Tibial nerve (tissue), 4 donors: ENCODE measurements at regions not wholly inside any gene's neighbourhood (a gene's known extent, or its start where the extent isn't known, plus 50 kb on each side); places are given as distances from the start of the nearest gene placed in this dataset.

Experiments used
- DNase-seq, 2 donors: peaks; one replicate each; pipeline ENCODE4 v3.0.0-alpha.2; 2019; ENCODE audit warnings: low spot score in 2 of 2
- H3K27ac ChIP-seq, 4 donors: fragments of 200-600 bp; sonication (generic) in 3 of 4; one replicate each; pipeline ENCODE4 v1.5.1; 2017 to 2019; ENCODE audit warnings: mild to moderate bottlenecking in 1 of 4
- H3K27me3 ChIP-seq, 2 donors: fragments of 200-600 bp; sonication (generic) in 1 of 2; one replicate each; pipeline versions ENCODE4 v1.5.1 to v1.6.0; 2017 to 2019
- H3K36me3 ChIP-seq, 3 donors: fragments of 200-600 bp; sonication (generic); one replicate each; pipeline ENCODE4 v1.5.1; 2018 to 2019
- H3K4me1 ChIP-seq, 4 donors: fragments of 200-600 bp; sonication (generic) in 3 of 4; one replicate each; pipeline ENCODE4 v1.5.1; 2017 to 2019
- H3K4me3 ChIP-seq, 4 donors: fragments of 200-600 bp; sonication (generic) in 3 of 4; one replicate each; pipeline ENCODE4 v1.5.1; 2017 to 2019; ENCODE audit warnings: mild to moderate bottlenecking in 1 of 4, moderate library complexity in 1 of 4
- H3K9me3 ChIP-seq, 4 donors: fragments of 200-600 bp; sonication (generic) in 3 of 4; one replicate each; pipeline ENCODE4 v1.5.1; 2017 to 2019
- EP300 ChIP-seq, 2 donors: sonication (generic); formaldehyde crosslinking; IDR thresholded peaks; one replicate each; pipeline ENCODE4 v1.6.1; 2017; ENCODE audit warnings: antibody characterized with exemption in 2 of 2, mild to moderate bottlenecking in 1 of 2
- POLR2A ChIP-seq, 2 donors: fragments of 450-650 bp; IDR thresholded peaks; one replicate each; pipeline ENCODE4 v1.6.1; 2017; ENCODE audit warnings: antibody characterized with exemption in 2 of 2, mild to moderate bottlenecking in 2 of 2, moderate library complexity in 2 of 2
- WGBS, 2 donors: methylation state at CpG; one replicate each; pipeline ENCODE4 v1.1.5; 2018; 5-methylcytosine and 5-hydroxymethylcytosine counted together
- TF ChIP-seq, protein P1 (sequence below), 5 experiments: fragments of 200-600 bp in 3 of 5; fragments of 450-650 bp in 2 of 5; sonication (generic) in 3 of 5; IDR thresholded peaks; one replicate each; pipeline ENCODE4 v1.5.1; 2016 to 2019; ENCODE audit warnings: antibody characterized with exemption in 5 of 5, mild to moderate bottlenecking in 3 of 5, moderate library complexity in 2 of 5

GRCh38 chrX:20596856-20597255, 330.1 kb upstream of the RPS6KA3 start:
- 61 to 63% methylated on average over 2 of the region's 2 CpGs for WGBS, 2 donors
- Histone ChIP-seq H3K36me3 (no peaks in the 10 kb centered on the region), H3K27ac (no peak overlapping the region), H3K4me1 (no peaks in the 10 kb centered on the region), H3K27me3 (no peaks in the 10 kb centered on the region), H3K4me3 (no peak overlapping the region), H3K9me3 (no peaks in the 10 kb centered on the region)
- TF ChIP-seq, protein P1, sequence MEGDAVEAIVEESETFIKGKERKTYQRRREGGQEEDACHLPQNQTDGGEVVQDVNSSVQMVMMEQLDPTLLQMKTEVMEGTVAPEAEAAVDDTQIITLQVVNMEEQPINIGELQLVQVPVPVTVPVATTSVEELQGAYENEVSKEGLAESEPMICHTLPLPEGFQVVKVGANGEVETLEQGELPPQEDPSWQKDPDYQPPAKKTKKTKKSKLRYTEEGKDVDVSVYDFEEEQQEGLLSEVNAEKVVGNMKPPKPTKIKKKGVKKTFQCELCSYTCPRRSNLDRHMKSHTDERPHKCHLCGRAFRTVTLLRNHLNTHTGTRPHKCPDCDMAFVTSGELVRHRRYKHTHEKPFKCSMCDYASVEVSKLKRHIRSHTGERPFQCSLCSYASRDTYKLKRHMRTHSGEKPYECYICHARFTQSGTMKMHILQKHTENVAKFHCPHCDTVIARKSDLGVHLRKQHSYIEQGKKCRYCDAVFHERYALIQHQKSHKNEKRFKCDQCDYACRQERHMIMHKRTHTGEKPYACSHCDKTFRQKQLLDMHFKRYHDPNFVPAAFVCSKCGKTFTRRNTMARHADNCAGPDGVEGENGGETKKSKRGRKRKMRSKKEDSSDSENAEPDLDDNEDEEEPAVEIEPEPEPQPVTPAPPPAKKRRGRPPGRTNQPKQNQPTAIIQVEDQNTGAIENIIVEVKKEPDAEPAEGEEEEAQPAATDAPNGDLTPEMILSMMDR (IDR thresholded peaks at IDR 0.05) = no peak
- TF ChIP-seq EP300 (IDR thresholded peaks at IDR 0.05) (no peak), POLR2A (IDR thresholded peaks at IDR 0.05) (no peak)
- DNase-seq = no peak

DNA sequence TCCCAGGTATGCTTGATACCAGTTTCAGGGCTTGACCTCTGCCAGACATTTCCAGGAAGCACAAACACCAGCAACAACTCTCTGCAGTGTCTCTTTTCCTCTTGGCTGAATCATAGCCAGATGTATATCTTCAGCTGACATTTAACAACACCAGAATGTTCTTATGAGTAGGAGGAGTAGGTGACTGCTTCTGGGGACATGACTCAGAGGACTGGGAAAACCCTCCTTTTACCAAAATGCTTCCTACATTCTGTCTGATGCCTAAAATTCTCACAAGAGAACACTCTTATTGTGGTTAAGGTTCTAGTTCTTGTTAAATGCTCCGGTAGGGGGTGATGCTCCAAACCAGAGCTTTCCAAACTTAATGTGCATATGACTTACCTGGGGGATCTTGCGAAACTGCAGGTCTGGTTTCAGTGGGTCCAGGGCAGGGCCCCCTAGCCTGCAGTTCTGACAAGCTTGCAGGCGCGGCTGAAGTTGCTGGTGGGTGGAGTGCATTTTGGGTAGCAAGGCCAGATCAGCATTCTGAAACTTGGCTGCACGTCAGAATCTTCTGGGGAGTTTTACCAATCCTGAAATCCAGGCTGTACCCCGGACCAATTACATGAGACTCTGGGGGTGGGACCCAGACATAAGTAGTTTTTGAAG, 329.3 kb upstream of the RPS6KA3 start:
- WGBS, 2 donors = 63 to 66% methylated on average over 5 to 6 of the region's 6 CpGs
- H3K27ac ChIP-seq = no peak overlapping the region
- TF ChIP-seq, protein P1 (IDR thresholded peaks at IDR 0.05) = no peak
- no peak for TF ChIP-seq POLR2A (IDR thresholded peaks at IDR 0.05)
- TF ChIP-seq EP300 (IDR thresholded peaks at IDR 0.05) = no peak
- no peaks in the 10 kb centered on the region for H3K27me3 ChIP-seq
- H3K4me1 ChIP-seq = no peaks in the 10 kb centered on the region
- no peaks in the 10 kb centered on the region for H3K36me3 ChIP-seq
- H3K9me3 ChIP-seq = no peaks in the 10 kb centered on the region
- no peak overlapping the region for H3K4me3 ChIP-seq
- no peak for DNase-seq

- no peak for DNase-seq
- TF ChIP-seq EP300 (IDR thresholded peaks at IDR 0.05) (no peak), POLR2A (IDR thresholded peaks at IDR 0.05) (no peak)
- TF ChIP-seq, protein P1 (IDR thresholded peaks at IDR 0.05) = no peak
- 42 to 53% methylated on average over 2 of the region's 2 CpGs for WGBS, 2 donors
- no peaks in the 10 kb centered on the region for H3K4me1 ChIP-seq
- no peaks in the 10 kb centered on the region for H3K9me3 ChIP-seq
- H3K27me3 ChIP-seq = no peaks in the 10 kb centered on the region
- H3K4me3 ChIP-seq = no peak overlapping the region
- no peak overlapping the region for H3K27ac ChIP-seq
- no peaks in the 10 kb centered on the region for H3K36me3 ChIP-seq
Observed at GRCh38 chrX:20594985-20595384, 328.3 kb upstream of the RPS6KA3 start.

- Histone ChIP-seq H3K4me1 (no peaks in the 10 kb centered on the region), H3K27me3 (no peaks in the 10 kb centered on the region), H3K36me3 (no peaks in the 10 kb centered on the region), H3K27ac (no peak overlapping the region), H3K9me3 (peaks cover 0 to 5% (median 0%) of the 10 kb centered on the region in 4 donors), H3K4me3 (no peak overlapping the region)
- TF ChIP-seq EP300 (IDR thresholded peaks at IDR 0.05) = no peak
- TF ChIP-seq, protein P1 (IDR thresholded peaks at IDR 0.05) = no peak
- TF ChIP-seq POLR2A (IDR thresholded peaks at IDR 0.05) = no peak
- DNase-seq = no peak
- WGBS, 2 donors = 77 to 78% methylated on average over 2 of the region's 2 CpGs
Observed at GRCh38 chrX:20593836-20594235, 327.1 kb upstream of the RPS6KA3 start.

DNA sequence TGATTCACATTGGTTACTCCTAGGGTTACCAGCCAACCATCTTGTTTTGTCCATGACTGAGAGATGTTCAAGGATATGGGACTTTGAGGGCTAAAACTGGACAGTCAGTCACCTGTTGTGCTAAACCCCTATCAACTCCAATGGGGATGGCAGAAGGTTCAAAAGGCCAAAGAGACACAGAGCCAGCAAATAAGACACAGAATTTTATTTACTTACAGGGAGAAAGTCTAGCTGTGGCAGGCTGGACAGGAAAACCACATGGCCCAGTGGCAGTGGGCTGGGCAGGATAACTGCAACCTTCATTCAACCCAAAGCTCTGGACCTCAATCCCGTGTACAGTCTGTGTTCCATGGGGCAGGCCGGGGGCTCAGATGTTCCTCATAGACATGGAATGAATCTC, 326.7 kb upstream of the RPS6KA3 start:
- Histone ChIP-seq H3K27ac (no peak overlapping the region), H3K4me3 (no peak overlapping the region), H3K4me1 (no peaks in the 10 kb centered on the region), H3K36me3 (no peaks in the 10 kb centered on the region), H3K9me3 (peaks cover 0 to 9% (median 0%) of the 10 kb centered on the region in 4 donors), H3K27me3 (no peaks in the 10 kb centered on the region)
- no peak for DNase-seq
- 83 to 92% methylated on average over 2 of the region's 2 CpGs for WGBS, 2 donors
- TF ChIP-seq, protein P1 (IDR thresholded peaks at IDR 0.05) = no peak
- no peak for TF ChIP-seq EP300 (IDR thresholded peaks at IDR 0.05)
- no peak for TF ChIP-seq POLR2A (IDR thresholded peaks at IDR 0.05)
